ENCODE measurements at regions not wholly inside any gene's neighbourhood (a gene's known extent, or its start where the extent isn't known, plus 50 kb on each side); places are given as distances from the start of the nearest gene placed in this dataset.

- Mint-ChIP-seq H3K9me3 (no peaks in the 10 kb centered on the region), H3K27me3 (ENCODE audit: low read depth) (no peaks in the 10 kb centered on the region), H3K27ac (no peak overlapping the region), H3K4me1 (no peaks in the 10 kb centered on the region), H3K36me3 (no peaks in the 10 kb centered on the region), H3K4me3 (no peak overlapping the region)
- TF ChIP-seq CTCF (IDR thresholded peaks at IDR 0.05; ENCODE audit: unreplicated experiment) = no peak
- DNase-seq (ENCODE audit: low spot score in 2 of 2, unreplicated experiment in 2 of 2) = no peak
Measured at GRCh38 chr21:20551939-20552338, 446.3 kb upstream of the NCAM2 start.

- Mint-ChIP-seq H3K9me3 (no peaks in the 10 kb centered on the region), H3K4me3 (no peak overlapping the region), H3K4me1 (no peaks in the 10 kb centered on the region), H3K36me3 (no peaks in the 10 kb centered on the region), H3K27ac (no peak overlapping the region), H3K27me3 (ENCODE audit: low read depth) (peaks cover 3% of the 10 kb centered on the region)
- TF ChIP-seq CTCF (IDR thresholded peaks at IDR 0.05; ENCODE audit: unreplicated experiment) = no peak
- no peak for DNase-seq (ENCODE audit: low spot score in 2 of 2, unreplicated experiment in 2 of 2)
Measured at GRCh38 chr21:20554785-20555184, 443.4 kb upstream of the NCAM2 start.

- no peak for TF ChIP-seq CTCF (IDR thresholded peaks at IDR 0.05; ENCODE audit: unreplicated experiment)
- Mint-ChIP-seq H3K27me3 (ENCODE audit: low read depth) (peaks cover 28% of the 10 kb centered on the region), H3K4me1 (peaks cover 2% of the 10 kb centered on the region), H3K9me3 (peaks cover 10% of the 10 kb centered on the region), H3K27ac (no peak overlapping the region), H3K4me3 (no peak overlapping the region), H3K36me3 (peaks cover 3% of the 10 kb centered on the region)
- DNase-seq (ENCODE audit: low spot score in 2 of 2, unreplicated experiment in 2 of 2) = no peak
Measured at GRCh38 chr21:20570824-20571232, 427.4 kb upstream of the NCAM2 start.

- H3K4me3 Mint-ChIP-seq = no peak overlapping the region
- H3K27me3 Mint-ChIP-seq (ENCODE audit: low read depth) = peaks cover 29% of the 10 kb centered on the region
- H3K27ac Mint-ChIP-seq = no peak overlapping the region
- no peak for DNase-seq (ENCODE audit: low spot score in 2 of 2, unreplicated experiment in 2 of 2)
- no peak for TF ChIP-seq CTCF (IDR thresholded peaks at IDR 0.05; ENCODE audit: unreplicated experiment)
- H3K36me3 Mint-ChIP-seq = peaks cover 3% of the 10 kb centered on the region
- peaks cover 6% of the 10 kb centered on the region for H3K4me1 Mint-ChIP-seq
- H3K9me3 Mint-ChIP-seq = peaks cover 9% of the 10 kb centered on the region
Measured at GRCh38 chr21:20572582-20572981, 425.6 kb upstream of the NCAM2 start.

- Mint-ChIP-seq H3K4me1 (peaks cover under 1% of the 10 kb centered on the region), H3K36me3 (no peaks in the 10 kb centered on the region), H3K9me3 (peaks cover 3% of the 10 kb centered on the region), H3K4me3 (no peak overlapping the region), H3K27ac (no peak overlapping the region), H3K27me3 (ENCODE audit: low read depth) (peaks cover 15% of the 10 kb centered on the region)
- DNase-seq (ENCODE audit: low spot score in 2 of 2, unreplicated experiment in 2 of 2) = no peak
- TF ChIP-seq CTCF (IDR thresholded peaks at IDR 0.05; ENCODE audit: unreplicated experiment) = no peak
Measured at GRCh38 chr21:20581361-20581760, 416.8 kb upstream of the NCAM2 start.

- no peak overlapping the region for H3K27ac Mint-ChIP-seq
- peaks cover 4% of the 10 kb centered on the region for H3K36me3 Mint-ChIP-seq
- H3K27me3 Mint-ChIP-seq (ENCODE audit: low read depth) = no peaks in the 10 kb centered on the region
Measured at GRCh38 chr21:20591284-20591683, 406.9 kb upstream of the NCAM2 start.

More at GRCh38 chr21:20591284-20591683, 406.9 kb upstream of the NCAM2 start:
- H3K9me3 Mint-ChIP-seq = peaks cover 27% of the 10 kb centered on the region
- H3K4me1 Mint-ChIP-seq = peaks cover 4% of the 10 kb centered on the region
- no peak for DNase-seq (ENCODE audit: low spot score in 2 of 2, unreplicated experiment in 2 of 2)
- TF ChIP-seq CTCF (IDR thresholded peaks at IDR 0.05; ENCODE audit: unreplicated experiment) = no peak
- no peak overlapping the region for H3K4me3 Mint-ChIP-seq

All from mesothelial cell of epicardium (in vitro differentiated cells).